HepG2 (cell line): ENCODE measurements at regions not wholly inside any gene's neighbourhood (a gene's known extent, or its start where the extent isn't known, plus 50 kb on each side); places are given as distances from the start of the nearest gene placed in this dataset.

Source experiments
- ATAC-seq: fragments of 200-7000 bp; cut with Tn5 transposase; 3 replicates; pipeline ENCODE4 v1.9.1; 2020; ENCODE audit warnings: mild to moderate bottlenecking, moderate library complexity
- BruUV-seq: library from RNA; stranded (reverse); fragments of 400-500 nt; replicated peaks from 2 replicates; lab custom pipeline; 2021; lab: Mats Ljungman, UMichigan
- CTCF ChIA-PET: fragments of 300-600 bp; formaldehyde crosslinking; extraction: SDS; loops from one replicate; lab custom pipeline; 2021; ENCODE audit warnings: low total read pairs, inconsistent platforms, low intra/inter-chr PET ratio; lab: Yijun Ruan, JAX
- POLR2A ChIA-PET: fragments of 350-600 bp; sonication (Branson Sonifier 250); formaldehyde crosslinking; loops from one replicate; lab custom pipeline; 2020; ENCODE audit warnings: antibody characterized with exemption, inconsistent platforms; lab: Yijun Ruan, JAX
- DNase-seq: peaks from one replicate; pipeline ENCODE4 v3.0.0-alpha.2; 2015; ENCODE audit warnings: low spot score
- FAIRE-seq: peaks from 3 replicates; lab custom pipeline; 2011; peaks lifted over from hg19 to GRCh38; lab: Jason Lieb, UNC
- H2AFZ ChIP-seq: one replicate; pipeline ENCODE4 v1.6.1; 2011; ENCODE audit warnings: low read length, inconsistent platforms
- H3K27ac ChIP-seq: fragments of 300-600 bp; 3 replicates; pipeline ENCODE4 v1.8.0; 2011; ENCODE audit warnings: mixed run types, mild to moderate bottlenecking, mixed read lengths, low read length, inconsistent platforms; ENCODE audit not compliant: insufficient read depth; ENCODE audit errors: extremely low read length
- H3K27me3 ChIP-seq, 2 experiments: fragments of 200-600 bp in 1 of 2; 2 replicates in 1 of 2; 3 replicates in 1 of 2; pipeline versions ENCODE4 v1.6.0 to v1.8.0; 2011; ENCODE audit warnings: low read length in 2 of 2, mild to moderate bottlenecking in 2 of 2, moderate library complexity in 2 of 2, inconsistent platforms in 1 of 2; ENCODE audit not compliant: insufficient read depth in 2 of 2, control insufficient read depth in 1 of 2
- H3K36me3 ChIP-seq, 2 experiments: fragments of 200-600 bp in 1 of 2; replicated peaks in 1 of 2; 2 replicates in 1 of 2; 3 replicates in 1 of 2; pipeline versions ENCODE4 v1.5.1 to v1.8.0; 2011; ENCODE audit warnings: low read length in 2 of 2, inconsistent platforms in 1 of 2; ENCODE audit not compliant: insufficient read depth in 2 of 2, control insufficient read depth in 1 of 2
- H3K4me1 ChIP-seq: 2 replicates; pipeline ENCODE4 v1.5.1; 2012; ENCODE audit warnings: low read length, inconsistent platforms; ENCODE audit not compliant: insufficient read depth
- H3K4me2 ChIP-seq: 2 replicates; pipeline ENCODE4 v1.6.0; 2011; ENCODE audit warnings: low read depth, low read length, inconsistent platforms
- H3K4me3 ChIP-seq, 3 experiments: fragments of 200-600 bp in 1 of 3; sonication (generic), shearing (Covaris generic) in 1 of 3; replicated peaks in 1 of 3; 2 replicates each; pipeline ENCODE4 v1.5.1; 2011 to 2016; ENCODE audit warnings: low read length in 3 of 3, inconsistent platforms in 2 of 3, low read depth in 2 of 3, mild to moderate bottlenecking in 2 of 3, control low read depth in 1 of 3, mixed read lengths in 1 of 3; ENCODE audit not compliant: insufficient read depth in 1 of 3
- H3K79me2 ChIP-seq: one replicate; pipeline ENCODE4 v1.6.1; 2011; ENCODE audit warnings: low read length, inconsistent platforms; ENCODE audit not compliant: insufficient read depth
- H3K9ac ChIP-seq: 2 replicates; pipeline ENCODE4 v1.6.0; 2011; ENCODE audit warnings: mild to moderate bottlenecking, low read depth, low read length, inconsistent platforms; ENCODE audit not compliant: insufficient read depth
- H3K9me3 ChIP-seq: 2 replicates; pipeline ENCODE4 v1.5.1; 2012; ENCODE audit warnings: mild to moderate bottlenecking, low read length
- H4K20me1 ChIP-seq: 2 replicates; pipeline ENCODE4 v1.6.0; 2011; ENCODE audit warnings: inconsistent platforms, mild to moderate bottlenecking, low read length, moderate library complexity; ENCODE audit not compliant: insufficient read depth
- BORCS8-MEF2B ChIP-seq: sonication (generic); formaldehyde crosslinking; IDR thresholded peaks from 2 replicates; pipeline ENCODE4 v1.8.0; 2022; ENCODE audit warnings: mild to moderate bottlenecking, missing genetic modification reagents
- CBFB ChIP-seq: sonication (generic); formaldehyde crosslinking; IDR thresholded peaks from 2 replicates; pipeline ENCODE4 v1.4.0; 2020; ENCODE audit warnings: missing genetic modification reagents
- GMEB1 ChIP-seq: sonication (generic); formaldehyde crosslinking; IDR thresholded peaks from 2 replicates; pipeline ENCODE4 v1.5.1; 2020; ENCODE audit warnings: missing genetic modification reagents, mild to moderate bottlenecking, borderline replicate concordance
- HCFC1 ChIP-seq: fragments of 150-350 bp; IDR thresholded peaks from 2 replicates; pipeline ENCODE4 v1.6.1; 2014; ENCODE audit warnings: low read depth, low read length
- PTBP1 ChIP-seq: fragments of 200-400 bp; formaldehyde crosslinking; IDR thresholded peaks from 2 replicates; pipeline ENCODE4 v1.6.1; 2018; ENCODE audit warnings: low read length, low read depth; ENCODE audit not compliant: poor library complexity, severe bottlenecking
- RAD21 ChIP-seq: fragments of 450-650 bp; formaldehyde crosslinking; IDR thresholded peaks from 2 replicates; pipeline ENCODE4 v1.5.0; 2020; ENCODE audit warnings: mild to moderate bottlenecking
- SUZ12 ChIP-seq: fragments of 150-350 bp; IDR thresholded peaks from 2 replicates; pipeline ENCODE4 v1.6.1; 2014; ENCODE audit warnings: low read depth, low read length
- ZNF350 ChIP-seq: sonication (generic); formaldehyde crosslinking; IDR thresholded peaks from 2 replicates; pipeline ENCODE4 v1.4.0; 2020; ENCODE audit warnings: mild to moderate bottlenecking, low read depth, missing genetic modification reagents, borderline replicate concordance
- ZNF792 ChIP-seq: IDR thresholded peaks from 2 replicates; pipeline ENCODE4 v1.6.1; 2016
- WGBS: methylation state at CpG from one replicate; pipeline ENCODE4 v1.1.6; 2017; ENCODE audit warnings: low lambda C conversion rate; 5-methylcytosine and 5-hydroxymethylcytosine counted together
- in situ Hi-C: cut with HindIII; loops from 2 replicates; pipeline ENCODE4 v1.10.0; 2017; ENCODE audit warnings: low pct_unique_long_range_greater_than_20kb; ENCODE audit not compliant: extremely low pct_ligation_motif_present
- intact Hi-C: fragments of 100-400 bp; cut with micrococcal nuclease; formaldehyde crosslinking; loops from one replicate; pipeline ENCODE4 v1.10.0; 2022; ENCODE audit not compliant: unreplicated experiment
- TF ChIP-seq, protein P1 (sequence below): IDR thresholded peaks from 2 replicates; pipeline ENCODE4 v1.6.1; 2016; ENCODE audit warnings: mild to moderate bottlenecking, missing biosample characterization, missing genetic modification reagents

DNA sequence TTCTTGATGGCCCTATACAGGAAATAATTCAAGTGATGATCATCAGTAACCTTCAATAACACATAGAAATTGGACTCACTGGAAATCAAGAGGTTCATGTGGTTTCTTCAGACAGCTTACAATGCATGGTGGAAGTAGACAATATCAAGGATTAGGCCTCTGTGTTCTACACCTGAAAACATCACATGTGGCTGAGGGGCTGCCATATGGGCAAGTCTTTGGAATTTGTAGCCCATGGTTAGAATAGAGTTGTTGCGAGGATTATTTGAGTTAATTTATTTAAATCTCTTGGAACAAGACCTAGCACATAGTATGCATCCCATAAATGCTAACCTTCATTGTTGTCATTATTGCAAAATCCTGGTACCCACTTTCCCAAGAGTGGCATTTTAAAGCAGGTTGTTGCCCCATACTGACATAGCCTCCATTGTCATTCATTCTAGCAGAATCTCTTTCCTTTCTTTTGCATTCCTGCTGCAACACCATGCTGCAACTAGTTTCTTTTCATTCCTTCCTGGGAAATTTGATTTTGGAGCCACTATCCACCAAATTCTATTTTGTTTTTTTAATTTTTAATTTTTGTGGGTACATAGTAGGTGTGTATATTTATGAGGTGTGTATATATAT lies 352.7 kb upstream of the NAV3 start:
- H3K4me3 ChIP-seq = no peak overlapping the region
- H3K4me1 ChIP-seq = no peaks in the 10 kb centered on the region
- in situ Hi-C loops = no loop called here
- no peak overlapping the region for H3K27ac ChIP-seq
- no peaks in the 10 kb centered on the region for H3K27me3 ChIP-seq
- H3K9me3 ChIP-seq = no peaks in the 10 kb centered on the region
- no peak overlapping the region for H2AFZ ChIP-seq
- H4K20me1 ChIP-seq = no peaks in the 10 kb centered on the region
- CTCF ChIA-PET = no interaction called here
- intact Hi-C loops = no loop called here
- no peak overlapping the region for H3K9ac ChIP-seq
- no peak for FAIRE-seq
- DNase-seq = no peak
- ATAC-seq = no peak
- POLR2A ChIA-PET = no interaction called here
- no peaks in the 10 kb centered on the region for H3K36me3 ChIP-seq
- no peaks in the 10 kb centered on the region for H3K79me2 ChIP-seq
- BruUV-seq = no TSS peak
- 0% methylated on average over 1 of the region's 1 CpG for WGBS
- H3K4me2 ChIP-seq = no peak overlapping the region
- TF ChIP-seq PTBP1 (no peak), SUZ12 (no peak), GMEB1 (CRISPR knock-in tag) (no peak)
- TF ChIP-seq, protein P1, sequence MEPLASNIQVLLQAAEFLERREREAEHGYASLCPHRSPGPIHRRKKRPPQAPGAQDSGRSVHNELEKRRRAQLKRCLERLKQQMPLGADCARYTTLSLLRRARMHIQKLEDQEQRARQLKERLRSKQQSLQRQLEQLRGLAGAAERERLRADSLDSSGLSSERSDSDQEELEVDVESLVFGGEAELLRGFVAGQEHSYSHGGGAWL (CRISPR knock-in tag) = no peak

- no peak for FAIRE-seq
- intact Hi-C loops = no loop called here
These were observed 358.9 kb upstream of the NAV3 start for GRCh38 chr12:77471801-77472200.

More at GRCh38 chr12:77471801-77472200, 358.9 kb upstream of the NAV3 start:
- ATAC-seq = no peak
- no peaks in the 10 kb centered on the region for H3K9me3 ChIP-seq
- in situ Hi-C loops = no loop called here
- CTCF ChIA-PET = no interaction called here
- DNase-seq = no peak
- no peak for TF ChIP-seq BORCS8-MEF2B (CRISPR knock-in tag)
- no peak for TF ChIP-seq RAD21 (CRISPR knock-in tag)
- TF ChIP-seq ZNF792 (CRISPR knock-in tag) = no peak
- TF ChIP-seq ZNF350 = no peak
- TF ChIP-seq HCFC1 = no peak
- TF ChIP-seq CBFB = no peak
- H3K79me2 ChIP-seq = no peaks in the 10 kb centered on the region
- BruUV-seq = no TSS peak
- no peak overlapping the region for H2AFZ ChIP-seq
- H3K4me1 ChIP-seq = no peaks in the 10 kb centered on the region
- no peaks in the 10 kb centered on the region for H3K27me3 ChIP-seq
- no peak overlapping the region for H3K4me3 ChIP-seq
- POLR2A ChIA-PET = no interaction called here
- 0% methylated on average over 1 of the region's 1 CpG for WGBS
- H3K9ac ChIP-seq = no peak overlapping the region
- no peak overlapping the region for H3K27ac ChIP-seq
- no peak overlapping the region for H3K4me2 ChIP-seq
- H4K20me1 ChIP-seq = no peaks in the 10 kb centered on the region
- no peaks in the 10 kb centered on the region for H3K36me3 ChIP-seq
